T-helper 22 cell (primary cell): ENCODE measurements at regions not wholly inside any gene's neighbourhood (a gene's known extent, or its start where the extent isn't known, plus 50 kb on each side); places are given as distances from the start of the nearest gene placed in this dataset.
"Not testable (repeated sequence)": the region's sequence is repeated elsewhere in the genome, so short reads cannot be mapped to it uniquely, and the experiment has no call there.

ENCODE experiments used
- DNase-seq: peaks from one replicate; pipeline ENCODE4 v3.0.0-alpha.2; 2020; ENCODE audit warnings: low read depth

DNA sequence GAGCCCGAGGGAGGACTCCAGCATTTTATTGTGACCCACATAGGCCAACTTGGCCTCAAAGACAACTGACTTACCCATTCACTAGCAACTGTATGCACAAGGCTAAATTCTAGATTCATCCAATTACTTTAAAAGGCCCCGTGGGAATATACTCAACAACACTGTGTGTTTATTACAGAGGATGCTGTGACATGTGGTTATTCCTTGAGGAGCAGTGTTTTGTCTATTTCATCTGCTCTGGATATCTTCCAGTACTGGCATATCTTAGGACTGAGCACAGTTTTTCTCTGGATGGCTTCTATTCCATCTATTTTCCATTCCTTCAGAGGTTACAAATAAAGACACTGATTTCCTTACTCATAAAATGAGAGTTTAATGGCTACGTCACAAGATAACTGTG lies 87.2 kb upstream of the KRAS start:
- DNase-seq, result no peak

DNA sequence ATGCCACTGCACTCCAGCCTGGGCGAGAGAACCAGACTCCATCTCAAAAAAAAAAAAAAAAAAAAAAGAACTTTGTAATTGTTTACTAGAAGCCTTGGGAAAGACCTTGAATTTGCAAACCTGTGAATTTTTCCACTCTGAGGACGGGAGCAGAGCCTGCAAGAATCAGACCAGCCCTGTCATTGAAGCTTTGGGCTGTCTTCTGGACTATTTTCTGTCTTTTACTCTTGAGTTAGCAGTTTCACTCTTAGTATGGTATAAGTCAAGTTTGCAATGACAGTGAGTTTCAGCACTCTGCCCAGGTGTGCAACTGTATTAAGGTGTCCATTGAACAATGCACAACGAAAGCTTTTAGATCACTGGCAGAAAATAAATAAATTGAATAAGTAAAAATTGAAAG lies 81.4 kb upstream of the KRAS start:
- DNase-seq, result no peak

DNA sequence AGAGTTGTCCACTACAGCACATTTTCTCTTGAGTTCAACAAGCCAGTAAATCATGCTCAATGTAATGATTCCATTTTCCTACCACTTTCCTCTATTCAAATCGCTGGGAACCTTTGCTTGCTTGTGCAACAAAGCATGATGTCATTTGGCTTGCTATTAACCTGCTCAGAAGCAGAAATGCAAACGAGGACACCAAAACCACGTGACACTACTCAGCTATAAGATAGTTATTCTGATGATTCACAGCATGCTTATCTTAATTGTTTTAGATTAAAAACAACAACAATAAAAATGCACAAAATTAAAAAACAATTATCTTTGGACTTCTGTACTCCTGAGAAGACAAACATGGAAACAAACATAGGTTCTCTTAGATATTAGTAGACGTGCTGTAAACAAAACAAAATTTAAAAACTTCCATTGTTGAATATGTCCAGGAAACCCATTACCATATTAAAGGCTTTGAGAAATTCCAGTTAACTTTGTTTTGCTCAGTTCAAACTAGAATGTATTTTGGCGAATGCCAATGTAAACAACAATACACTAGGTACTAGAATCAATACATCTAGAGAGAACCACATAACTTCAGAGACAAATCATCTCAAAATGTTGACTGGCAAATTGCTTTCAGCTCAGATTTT lies 77.5 kb upstream of the KRAS start:
- no peak for DNase-seq

DNA sequence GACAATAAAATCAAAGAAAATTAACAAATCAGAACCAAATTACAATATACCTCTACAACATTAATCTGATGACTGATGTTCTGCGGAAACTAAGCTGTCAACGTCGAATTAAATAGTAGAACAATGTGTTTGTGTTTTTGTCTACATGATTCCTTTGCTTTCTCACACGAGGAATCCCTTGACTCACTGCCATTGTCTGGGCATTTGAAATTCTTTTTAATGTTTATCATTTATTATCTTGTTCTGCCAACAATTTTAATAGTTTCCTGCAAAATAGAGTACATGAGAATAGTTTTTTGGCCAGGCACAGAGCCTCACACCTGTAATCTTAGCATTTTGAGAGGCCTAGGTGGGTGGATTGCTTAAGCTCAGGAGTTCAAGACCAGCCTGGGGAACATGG lies 76.6 kb upstream of the KRAS start:
- no peak for DNase-seq

DNA sequence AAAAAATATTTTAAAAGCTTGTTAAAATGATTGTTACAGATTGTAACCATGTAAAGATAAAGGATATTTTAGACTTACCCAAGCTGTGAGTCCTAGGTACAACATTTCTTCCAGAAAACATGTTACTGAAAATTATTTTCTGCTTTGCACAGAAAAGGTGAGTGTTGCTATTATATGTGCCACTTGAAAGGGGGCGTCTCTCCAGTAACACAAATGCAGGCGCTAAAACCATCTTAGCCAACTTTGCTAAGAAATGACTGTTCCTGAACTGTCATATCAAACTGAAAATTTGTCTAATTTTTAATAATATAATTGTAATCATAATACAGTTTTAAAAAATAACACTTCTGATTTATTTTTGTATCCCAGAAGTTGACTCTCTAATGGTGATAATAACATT lies 75.6 kb upstream of the KRAS start:
- DNase-seq, result no peak

DNA sequence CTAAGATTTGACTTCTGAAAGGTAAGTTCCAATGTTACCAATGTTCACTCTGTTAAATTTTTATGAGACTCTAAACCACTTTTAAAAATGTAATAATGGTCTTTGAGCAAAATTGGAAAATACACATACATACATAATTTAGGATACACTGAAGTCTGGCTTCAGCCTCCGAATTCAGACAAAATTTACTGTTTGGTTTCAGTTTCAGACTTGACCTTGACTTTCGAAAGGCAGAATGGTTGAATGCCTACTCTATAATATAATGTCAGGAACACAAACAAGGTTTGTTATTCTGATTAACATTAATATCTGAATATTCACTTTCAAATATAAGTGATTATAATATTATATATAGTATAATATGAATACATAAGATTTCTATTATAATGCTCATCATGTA lies 74.1 kb upstream of the KRAS start:
- DNase-seq, result no peak

DNA sequence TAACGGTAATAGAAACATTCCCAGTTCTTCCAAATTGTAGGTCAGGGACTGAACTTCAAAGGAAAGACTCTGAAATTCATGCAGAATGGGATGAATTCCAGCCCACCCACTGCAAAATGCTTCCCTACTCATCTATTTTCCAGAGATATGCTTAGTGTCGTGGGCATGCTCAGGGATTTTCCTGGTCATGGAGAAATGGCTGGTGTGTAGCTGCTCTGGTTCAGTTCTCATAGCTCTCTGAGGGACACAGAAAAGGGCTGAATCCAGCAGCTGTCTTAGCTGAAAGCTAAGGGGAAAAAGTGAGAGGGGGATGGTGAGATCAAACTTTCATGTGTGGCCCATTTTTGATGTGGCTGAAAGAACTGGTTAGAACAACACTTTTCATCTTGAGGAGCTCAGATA lies 72.9 kb upstream of the KRAS start:
- no peak for DNase-seq

DNA sequence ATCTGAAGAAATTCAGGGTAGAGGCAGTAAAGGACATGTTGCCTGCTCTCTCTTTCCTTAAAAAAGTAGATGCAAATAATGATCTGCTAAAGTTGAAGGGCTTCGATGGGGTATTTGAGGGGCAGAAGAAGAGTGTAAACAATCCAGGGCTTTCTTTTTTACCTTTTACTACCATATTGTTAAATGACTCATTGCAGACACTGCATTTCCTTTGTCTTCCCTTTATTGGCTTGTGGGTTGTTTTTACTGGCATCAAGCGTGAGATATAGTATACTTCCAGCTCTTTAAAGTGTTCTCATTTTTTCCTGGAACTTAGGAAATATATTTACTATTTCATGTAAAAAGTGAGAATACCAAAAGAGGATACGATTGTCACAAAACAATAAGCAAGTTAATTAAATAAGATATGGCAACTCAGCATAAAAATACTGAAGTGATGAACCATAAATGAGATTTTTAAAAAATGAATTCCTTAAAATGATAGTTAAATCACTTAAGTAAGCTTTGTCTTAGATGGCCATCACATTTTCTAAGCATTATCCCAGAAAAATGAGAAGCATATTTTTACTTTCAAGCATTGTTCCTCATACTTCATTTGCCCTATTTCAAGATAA lies 72.3 kb upstream of the KRAS start:
- DNase-seq, result no peak

DNA sequence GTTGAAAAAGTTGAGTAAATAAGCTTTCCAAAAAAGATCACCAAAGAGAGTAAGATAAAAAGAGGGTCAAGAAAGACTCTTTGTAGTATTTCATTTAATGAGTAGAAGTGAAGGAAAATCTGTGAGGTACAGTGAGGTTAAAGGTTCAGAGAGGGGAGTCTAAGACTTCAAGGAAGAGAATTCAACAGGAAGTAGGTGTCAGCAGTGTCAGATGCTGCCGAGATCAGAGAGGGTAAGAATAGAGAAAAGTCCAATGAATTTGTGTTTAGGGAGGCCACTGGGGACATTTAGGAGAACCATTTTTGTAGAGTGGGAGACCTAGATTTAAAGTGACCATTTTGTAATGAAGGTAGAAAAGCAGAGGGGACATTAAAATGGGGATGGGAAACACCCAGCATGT lies 71.6 kb upstream of the KRAS start:
- DNase-seq, result no peak

DNA sequence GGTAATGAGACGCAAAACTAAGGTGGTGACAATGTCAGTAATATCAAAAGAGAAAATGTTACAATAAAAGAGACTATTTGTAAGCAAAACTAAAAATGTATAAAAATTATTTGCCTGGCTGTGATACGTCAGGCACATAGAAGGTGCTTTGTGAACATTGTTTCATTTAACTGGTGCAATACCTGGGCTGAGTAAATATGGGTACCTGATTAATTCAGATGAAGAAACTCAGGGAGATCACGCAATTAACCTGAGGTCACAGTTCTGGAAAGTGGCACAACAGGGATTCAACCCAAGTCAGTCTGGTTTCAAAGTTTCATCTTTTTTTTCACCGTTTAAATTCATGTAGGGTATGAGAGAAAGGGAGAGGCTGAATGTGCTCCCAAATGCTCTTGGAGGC lies 71.0 kb upstream of the KRAS start:
- DNase-seq, result no peak

DNA sequence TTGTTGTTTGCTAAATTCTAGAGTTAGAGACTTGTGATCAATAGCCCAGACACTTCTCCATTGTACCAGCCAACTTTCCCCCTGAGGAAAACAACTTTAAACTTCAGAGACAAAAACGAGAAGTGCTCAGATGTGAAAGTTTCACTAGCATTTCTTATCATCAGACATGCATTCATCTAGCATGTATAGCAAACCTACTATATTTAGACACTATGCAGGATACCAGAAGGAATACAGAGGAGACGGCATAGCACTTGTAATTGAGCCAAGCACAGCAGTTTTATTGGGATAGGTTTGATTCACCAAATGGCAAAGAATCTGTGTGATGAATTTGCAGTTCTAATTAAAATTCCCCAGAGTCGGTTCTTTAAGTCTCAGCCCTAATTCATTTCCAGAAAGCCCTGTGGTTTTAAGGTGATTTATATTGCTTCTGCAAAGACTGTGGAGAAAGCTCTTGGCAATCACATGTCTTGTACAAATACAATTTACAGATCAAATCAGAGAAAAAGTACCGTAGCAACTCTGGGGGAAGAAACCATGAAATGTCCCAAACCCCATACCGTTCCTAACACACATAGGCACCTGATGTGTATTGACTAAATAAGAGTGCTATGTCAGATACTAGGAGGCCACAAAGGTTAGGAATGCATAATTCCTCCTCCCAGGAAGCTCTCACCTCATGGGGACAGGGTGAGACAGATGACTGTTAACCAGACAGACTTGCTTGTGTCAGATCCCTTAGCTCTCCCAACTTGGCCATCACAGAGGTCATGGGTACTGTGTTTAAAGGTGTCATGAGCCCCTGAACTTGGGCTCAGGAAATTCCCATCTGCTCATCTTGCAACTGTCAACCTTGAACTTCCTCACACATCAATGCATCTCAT lies 69.6 kb upstream of the KRAS start:
- no peak for DNase-seq

DNA sequence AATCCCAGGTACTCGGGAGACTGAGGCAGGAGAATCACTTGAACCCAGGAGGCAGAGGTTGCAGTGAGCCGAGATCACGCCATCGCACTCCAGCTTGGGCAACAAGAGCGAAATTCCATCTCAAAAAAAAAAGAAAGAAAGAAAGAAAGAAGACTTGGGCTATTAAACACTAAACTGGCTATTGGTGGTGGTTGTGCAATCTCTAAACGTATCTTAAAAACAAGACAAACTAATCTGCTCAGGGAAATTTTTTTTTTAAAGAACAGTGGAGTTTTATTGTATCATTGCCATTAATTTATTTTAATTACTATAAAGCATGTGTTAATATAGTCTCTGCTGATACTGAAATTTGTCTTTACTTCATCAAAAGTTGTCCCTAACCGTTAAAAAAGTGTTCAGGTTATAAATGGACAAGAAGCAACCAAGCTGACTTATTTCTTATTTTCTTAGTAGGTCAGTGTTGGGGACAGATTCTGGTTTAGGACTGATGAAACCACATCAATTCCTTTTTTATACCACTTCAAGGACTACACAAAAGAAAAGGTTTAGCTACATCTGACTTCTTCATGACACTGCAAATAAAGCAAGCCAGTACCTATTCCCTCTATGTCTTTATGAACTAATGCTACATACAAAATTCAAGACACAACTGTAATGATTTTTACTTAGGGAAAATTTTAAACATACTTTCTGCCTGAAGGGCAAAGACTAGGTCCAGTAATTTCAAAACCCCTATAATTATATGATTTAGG lies 68.7 kb upstream of the KRAS start:
- no peak for DNase-seq

DNA sequence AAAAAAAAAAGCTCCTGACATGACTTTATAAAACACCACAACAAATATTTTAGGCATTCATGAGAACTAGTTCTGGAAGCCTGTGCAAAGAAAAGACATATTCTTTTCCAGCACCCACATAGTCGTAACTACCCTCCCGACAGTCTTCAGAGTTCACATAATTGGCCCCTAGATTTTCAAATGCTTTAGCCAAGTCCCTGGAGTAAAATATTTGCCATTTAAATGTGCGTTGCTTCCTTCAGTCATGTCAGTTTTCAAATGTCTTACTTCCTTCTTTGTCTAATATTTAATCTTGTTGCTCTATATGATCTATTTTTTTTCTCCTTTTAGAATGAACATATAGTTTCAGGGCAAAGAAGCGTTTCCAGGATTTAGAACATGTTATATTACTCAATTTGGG lies 66.8 kb upstream of the KRAS start:
- DNase-seq, result no peak

DNA sequence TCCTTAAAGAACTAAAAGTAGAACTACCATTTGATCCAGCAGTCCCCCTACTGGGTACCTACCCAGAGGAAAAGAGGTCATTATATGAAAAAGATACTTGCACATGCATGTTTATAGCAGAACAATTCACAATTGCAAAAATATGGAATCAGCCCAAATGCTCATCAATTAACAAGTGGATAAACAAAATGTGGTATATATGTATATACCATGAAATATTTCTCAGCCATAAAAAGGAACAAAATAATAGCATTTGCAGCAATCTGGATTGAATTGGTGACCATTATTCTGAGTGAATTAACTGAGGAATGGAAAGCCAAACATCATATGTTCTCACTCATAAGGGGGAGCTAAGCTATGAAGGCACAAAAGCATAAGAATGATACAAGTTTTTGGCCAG lies 64.7 kb upstream of the KRAS start:
- DNase-seq, result no peak

DNA sequence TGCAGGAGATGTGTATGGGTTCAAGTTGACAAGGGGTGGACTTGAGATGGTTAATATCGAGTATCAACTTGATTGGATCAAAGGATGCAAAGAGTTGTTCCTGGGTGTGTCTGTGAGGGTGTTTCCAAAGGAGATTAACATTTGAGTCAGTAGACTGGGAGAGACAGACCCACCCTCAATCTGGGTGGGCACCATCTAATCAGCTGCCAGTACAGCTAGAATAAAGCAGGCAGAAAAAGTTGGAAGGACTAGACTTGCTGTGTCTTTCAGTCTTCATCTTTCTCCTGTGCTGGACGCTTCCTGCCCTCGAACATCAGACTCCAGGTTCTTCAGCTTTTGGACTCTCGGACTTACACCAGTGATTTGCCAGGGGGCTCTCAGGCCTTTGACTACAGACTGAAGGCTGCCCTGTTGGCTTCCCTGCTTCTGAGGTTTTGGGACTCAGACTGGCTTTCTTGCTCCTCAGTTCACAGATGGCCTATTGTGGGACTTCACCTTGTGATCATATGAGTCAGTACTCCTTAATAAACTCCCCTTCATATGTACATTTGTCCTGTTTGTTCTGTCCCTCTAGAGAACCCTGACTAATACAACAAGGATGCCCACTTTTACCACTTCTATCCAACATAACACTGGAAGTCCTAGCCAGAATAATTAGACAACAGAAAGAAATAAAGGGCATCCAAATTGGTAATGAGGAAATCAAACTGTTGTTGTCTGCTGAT lies 62.7 kb upstream of the KRAS start:
- not testable (repeated sequence) for DNase-seq

DNA sequence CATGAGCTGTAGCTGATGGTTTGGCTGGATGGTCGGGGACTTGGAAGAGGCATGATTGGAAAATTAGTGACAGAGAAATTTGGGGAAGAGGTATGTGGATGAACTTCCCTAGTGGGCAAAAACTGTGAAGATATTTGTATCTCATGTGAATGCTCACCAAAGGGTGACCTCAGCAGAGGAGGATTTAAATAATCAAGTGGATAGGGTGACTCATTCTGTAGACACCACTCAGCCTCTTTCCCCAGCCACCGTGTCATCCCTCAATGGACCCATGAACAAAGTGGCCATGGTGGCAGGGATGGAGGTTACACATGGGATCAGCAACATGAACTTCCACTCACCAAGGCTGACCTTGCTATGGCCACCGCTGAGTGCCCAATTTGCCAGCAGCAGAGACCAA lies 60.8 kb upstream of the KRAS start:
- DNase-seq, result no peak

DNA sequence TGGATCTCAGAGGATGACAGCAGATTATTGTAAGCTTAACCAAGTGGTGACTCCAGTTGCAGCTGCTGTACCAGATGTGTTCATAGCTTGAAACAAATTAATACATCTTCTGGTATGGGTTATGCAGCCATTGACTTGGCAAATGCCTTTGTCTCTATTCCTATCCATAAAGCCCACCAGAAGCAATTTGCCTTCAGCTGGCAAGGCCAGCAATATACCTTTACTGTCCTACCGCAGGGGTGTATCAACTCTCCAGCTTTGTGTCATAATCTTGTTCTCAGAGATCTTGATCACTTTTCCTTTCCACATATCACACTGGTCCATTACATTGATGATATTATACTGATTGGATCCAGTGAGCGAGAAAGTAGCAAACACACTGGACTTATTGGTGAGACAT lies 59.3 kb upstream of the KRAS start:
- not testable (repeated sequence) for DNase-seq

DNA sequence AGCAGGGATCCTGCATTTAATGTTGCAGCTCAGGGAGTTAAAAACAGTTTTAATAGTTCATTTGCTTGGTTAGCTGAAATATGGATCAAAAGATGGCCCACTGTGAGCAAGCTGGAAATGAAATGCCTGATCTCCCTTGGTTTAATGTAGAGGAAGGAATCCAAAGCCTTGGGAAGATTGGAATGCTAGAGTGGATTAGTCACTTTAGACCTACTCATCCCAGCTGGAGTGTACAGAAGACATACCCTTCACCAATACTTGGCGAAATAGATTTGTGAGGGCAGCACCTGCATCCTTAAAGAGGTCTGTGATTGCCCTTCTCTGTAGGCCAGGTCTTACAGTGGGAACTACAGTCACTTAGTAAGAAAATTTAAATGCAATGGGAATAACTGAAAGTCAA lies 58.0 kb upstream of the KRAS start:
- no peak for DNase-seq

DNA sequence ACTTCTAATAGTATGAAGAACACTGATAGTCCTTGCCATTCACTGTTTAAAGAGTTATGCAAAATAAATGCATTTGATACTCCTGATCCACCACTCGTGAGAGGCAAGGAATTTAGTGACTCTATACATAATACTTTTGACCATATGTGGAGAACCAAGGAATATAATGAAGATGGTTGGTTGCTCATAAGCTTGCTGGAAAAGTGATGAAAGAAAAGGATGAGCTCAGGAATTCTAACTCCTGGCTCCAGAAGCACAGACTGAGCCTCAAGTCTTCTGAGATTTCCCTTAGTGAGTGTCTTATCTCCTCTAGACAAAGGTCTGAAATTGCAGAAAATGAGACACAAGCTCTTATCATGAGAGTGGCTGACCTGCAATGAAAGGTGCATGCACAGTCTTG lies 57.1 kb upstream of the KRAS start:
- DNase-seq, result no peak

DNA sequence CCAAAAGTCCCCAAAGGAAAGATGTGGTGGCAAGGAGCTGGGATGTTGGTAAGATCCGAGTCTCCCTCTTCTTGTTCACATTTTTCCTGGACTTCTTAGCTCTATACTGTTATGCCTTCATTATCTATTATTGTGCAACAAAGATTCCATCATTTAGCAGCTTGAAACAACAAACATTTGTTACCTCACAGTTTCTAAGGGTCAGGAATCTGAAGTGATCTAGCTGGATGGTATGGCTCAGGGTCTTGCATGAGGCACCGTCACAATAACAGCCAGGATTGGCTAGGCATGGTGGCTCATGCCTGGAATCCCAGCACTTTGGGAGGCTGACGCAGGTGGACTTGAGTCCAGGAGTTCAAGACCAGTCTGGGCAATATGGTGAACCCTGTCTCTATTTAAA lies 51.1 kb upstream of the KRAS start:
- no peak for DNase-seq
